Spleen (tissue), 7 donors: ENCODE measurements at regions not wholly inside any gene's neighbourhood (a gene's known extent, or its start where the extent isn't known, plus 50 kb on each side); places are given as distances from the start of the nearest gene placed in this dataset.

Source experiments
- CTCF ChIP-seq, 11 experiments: fragments of 200-600 bp in 7 of 11; fragments of 450-650 bp in 4 of 11; sonication (generic) in 4 of 11; IDR thresholded peaks in 8 of 11; conservative IDR thresholded peaks in 3 of 11; 1 replicate in 7 of 11; 2 replicates in 4 of 11; pipeline versions ENCODE4 v1.4.0 to v1.8.0; 2016 to 2021; ENCODE audit warnings: antibody characterized with exemption in 11 of 11, inconsistent platforms in 4 of 11, mild to moderate bottlenecking in 1 of 11
- POLR2A ChIP-seq, 3 donors: fragments of 450-650 bp; IDR thresholded peaks; one replicate each; pipeline ENCODE4 v1.5.1; 2017; ENCODE audit warnings: antibody characterized with exemption in 3 of 3, mild to moderate bottlenecking in 1 of 3
- donor health status: DM: no; HTN: no; CAD: no; lungs with moderate emphysema.
- donor health status: DM: no; HTN: no; CAD: no.
- donor health status: DM: no; HTN: no; CAD: no.

DNA sequence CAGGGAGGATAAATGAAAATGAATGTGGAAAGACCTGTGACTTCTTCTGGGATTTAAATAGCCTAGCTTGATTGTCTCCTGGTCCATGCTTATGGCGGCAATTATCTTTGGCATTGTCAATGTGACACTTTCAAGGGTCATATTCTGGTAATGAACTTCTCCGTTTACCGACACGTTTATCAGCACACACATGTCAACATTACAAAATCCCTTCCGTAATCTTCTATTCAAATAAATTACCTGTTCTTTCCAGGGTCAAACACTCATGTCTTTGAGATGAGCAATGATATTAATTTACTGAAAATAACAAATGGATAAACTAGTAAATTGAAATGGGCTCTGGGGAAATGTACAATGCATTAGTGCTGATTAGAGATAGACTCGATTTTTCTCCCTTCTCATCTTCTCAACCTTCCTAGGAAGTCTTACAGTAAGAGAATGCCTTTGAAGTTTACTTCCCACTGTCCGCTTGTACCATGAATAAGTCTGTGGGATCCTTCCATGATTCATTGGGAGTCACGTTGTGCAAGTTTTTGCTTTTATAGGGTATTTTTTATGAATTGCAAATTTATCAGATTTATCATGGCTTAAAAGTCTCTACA is 646.3 kb upstream of the LRATD1 start:
- TF ChIP-seq POLR2A (IDR thresholded peaks at IDR 0.05) (no peak), CTCF (IDR thresholded peaks at IDR 0.05 in 8 of 11, conservative IDR thresholded peaks at IDR 0.05 in 3 of 11) (no peak)
